ENCODE measurements at regions not wholly inside any gene's neighbourhood (a gene's known extent, or its start where the extent isn't known, plus 50 kb on each side); places are given as distances from the start of the nearest gene placed in this dataset.

DNA sequence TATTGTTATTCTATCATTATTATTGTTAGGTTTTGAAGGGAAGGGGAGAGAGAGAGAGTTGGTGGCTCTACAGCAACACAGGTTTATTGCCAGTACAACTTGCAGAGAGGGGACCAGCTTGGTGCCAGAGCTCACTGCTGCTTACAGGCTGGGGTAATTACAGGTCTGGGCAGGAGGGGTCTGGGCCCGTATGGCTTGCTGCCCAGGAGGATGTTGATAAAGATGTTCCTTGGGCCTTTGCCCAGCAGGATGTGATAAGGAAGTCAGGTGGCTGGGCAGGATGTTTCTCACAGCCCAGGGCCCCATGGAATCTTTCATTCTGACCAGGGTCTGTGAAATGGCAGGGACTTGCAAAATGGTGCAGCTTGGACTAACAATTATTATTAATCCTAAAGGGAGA lies 64.2 kb upstream of the ZNF599 start:
- CTCF ChIA-PET: no interaction called here
- H3K36me3 Mint-ChIP-seq: no peaks in the 10 kb centered on the region
- no peak for ATAC-seq
- no peak overlapping the region for H3K4me3 Mint-ChIP-seq
- no peak overlapping the region for H3K27ac Mint-ChIP-seq
- peaks cover 5% of the 10 kb centered on the region for H3K27me3 Mint-ChIP-seq
- H3K4me1 Mint-ChIP-seq: peaks cover 2% of the 10 kb centered on the region
- H3K9me3 Mint-ChIP-seq (ENCODE audit: low read depth): no peaks in the 10 kb centered on the region
- no peak for DNase-seq

DNA sequence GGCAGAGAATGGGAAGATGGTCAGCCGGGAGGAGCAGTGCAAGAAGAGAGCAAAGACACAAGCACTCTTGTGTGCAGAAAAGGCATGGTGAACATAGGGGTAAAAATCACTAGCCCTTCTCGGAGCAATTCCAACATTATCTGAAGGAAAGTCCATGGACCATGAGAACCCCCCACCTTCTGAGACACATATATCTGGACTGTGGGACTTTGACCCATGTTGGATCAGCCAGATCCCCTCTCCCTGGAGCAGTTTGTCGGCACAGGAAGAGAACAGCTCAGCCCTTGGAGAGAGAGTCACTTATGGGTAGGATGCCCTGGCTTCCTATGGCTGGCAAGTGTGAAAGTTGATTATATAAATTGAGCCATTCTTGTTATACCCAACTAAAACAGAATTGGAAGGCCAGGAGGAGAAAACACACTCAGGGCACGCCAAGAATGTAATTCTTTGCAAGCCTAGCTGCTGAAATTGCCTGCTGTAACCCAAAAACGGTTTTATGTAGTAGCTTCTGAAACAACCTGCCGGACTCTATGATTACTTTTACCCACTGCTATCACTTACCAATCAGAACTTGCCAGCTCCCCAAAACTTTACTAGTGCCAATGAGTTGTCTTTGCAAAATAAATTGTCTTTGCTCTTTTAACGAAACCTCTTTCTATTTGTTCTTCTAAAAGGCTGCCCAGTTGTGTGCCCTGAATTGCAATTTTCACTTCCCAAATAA lies 62.8 kb upstream of the ZNF599 start:
- H3K9me3 Mint-ChIP-seq (ENCODE audit: low read depth): no peaks in the 10 kb centered on the region
- DNase-seq (no peak), ATAC-seq (no peak)
- peaks cover 2% of the 10 kb centered on the region for H3K4me1 Mint-ChIP-seq
- peaks cover 5% of the 10 kb centered on the region for H3K27me3 Mint-ChIP-seq
- no peaks in the 10 kb centered on the region for H3K36me3 Mint-ChIP-seq
- H3K27ac Mint-ChIP-seq: no peak overlapping the region
- no peak overlapping the region for H3K4me3 Mint-ChIP-seq
- CTCF ChIA-PET: no interaction called here

DNA sequence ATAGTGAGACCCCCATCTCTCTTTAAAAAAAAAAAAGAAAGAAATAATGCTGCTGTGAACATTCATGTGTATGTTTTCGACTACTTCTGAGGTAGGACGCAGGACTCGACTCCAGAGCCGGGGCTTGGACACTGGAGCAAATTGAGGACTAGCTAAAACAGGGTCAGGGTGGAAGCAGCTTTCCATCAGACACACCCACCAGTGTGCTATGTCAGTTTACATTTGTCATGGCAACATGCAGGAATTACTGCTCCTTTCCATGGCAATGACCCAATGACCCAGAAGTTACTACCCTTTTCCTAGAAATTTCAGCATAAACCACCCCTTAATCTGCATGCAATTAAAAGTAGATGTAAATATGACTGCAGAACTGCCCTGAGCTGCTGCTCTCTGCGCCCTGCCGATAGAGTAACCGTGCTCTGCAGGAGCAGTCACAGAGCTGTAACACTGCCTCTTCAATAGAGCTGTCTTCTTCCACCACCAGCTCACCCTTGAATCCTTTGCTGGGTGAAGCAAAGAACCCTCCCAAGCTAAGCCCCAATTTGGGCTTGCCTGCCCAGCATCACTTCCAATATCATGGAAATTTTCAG lies 61.6 kb upstream of the ZNF599 start:
- DNase-seq (no peak), ATAC-seq (no peak)
- Mint-ChIP-seq H3K4me3 (no peak overlapping the region), H3K27me3 (peaks cover 2% of the 10 kb centered on the region), H3K9me3 (ENCODE audit: low read depth) (no peaks in the 10 kb centered on the region), H3K27ac (no peak overlapping the region), H3K4me1 (peaks cover 2% of the 10 kb centered on the region), H3K36me3 (no peaks in the 10 kb centered on the region)
- CTCF ChIA-PET: no interaction called here

DNA sequence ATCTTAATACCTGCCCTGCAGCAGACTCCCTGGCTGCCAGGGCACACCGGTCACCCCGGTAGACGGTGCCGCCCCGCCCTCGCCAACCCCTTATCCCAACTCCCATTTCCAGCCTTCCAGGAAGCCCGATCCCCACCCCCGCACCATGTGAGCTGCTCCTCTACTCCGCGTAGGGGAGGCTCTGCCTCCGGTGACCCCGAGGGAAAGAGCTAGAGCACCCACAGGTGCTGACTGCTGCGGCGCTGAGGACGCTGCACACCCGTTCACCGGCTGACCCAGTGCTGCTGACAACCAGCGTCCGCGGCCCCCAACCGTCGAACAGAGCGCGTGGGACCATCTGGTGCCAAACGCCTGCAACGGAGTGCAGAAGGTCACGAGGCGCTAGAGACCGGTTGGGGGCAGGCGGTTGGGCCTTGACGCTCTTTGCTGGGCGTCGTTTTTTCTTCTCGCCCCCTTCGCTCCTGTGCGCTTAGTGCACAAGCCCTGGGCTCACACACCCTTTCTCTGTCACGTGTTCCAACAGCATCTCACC lies 59.6 kb upstream of the ZNF599 start:
- ATAC-seq (no peak), DNase-seq (no peak)
- Mint-ChIP-seq H3K9me3 (ENCODE audit: low read depth) (no peaks in the 10 kb centered on the region), H3K27ac (no peak overlapping the region), H3K4me1 (no peaks in the 10 kb centered on the region), H3K36me3 (no peaks in the 10 kb centered on the region), H3K4me3 (no peak overlapping the region), H3K27me3 (no peaks in the 10 kb centered on the region)
- CTCF ChIA-PET: no interaction called here

- CTCF ChIA-PET: no interaction called here
- Mint-ChIP-seq H3K4me3 (no peak overlapping the region), H3K9me3 (ENCODE audit: low read depth) (no peaks in the 10 kb centered on the region), H3K4me1 (no peaks in the 10 kb centered on the region), H3K36me3 (no peaks in the 10 kb centered on the region), H3K27ac (no peak overlapping the region), H3K27me3 (no peaks in the 10 kb centered on the region)
- DNase-seq (no peak), ATAC-seq (no peak)
These were observed 58.7 kb upstream of the ZNF599 start for GRCh38 chr19:34831714-34832113.

- DNase-seq: no peak
- Mint-ChIP-seq H3K27me3 (no peaks in the 10 kb centered on the region), H3K27ac (no peak overlapping the region), H3K4me1 (no peaks in the 10 kb centered on the region), H3K36me3 (no peaks in the 10 kb centered on the region), H3K4me3 (no peak overlapping the region), H3K9me3 (ENCODE audit: low read depth) (no peaks in the 10 kb centered on the region)
- no peak for ATAC-seq
- CTCF ChIA-PET: interaction anchor here (0.5 kb wide), 1 partner anchor 68 kb away, joined by 3 read pairs; no protein-coding TSS in a partner anchor
These were observed 55.1 kb upstream of the ZNF599 start for GRCh38 chr19:34828156-34828555.

GRCh38 chr19:34825212-34825611 lies 52.2 kb upstream of the ZNF599 start:
- Mint-ChIP-seq H3K27me3 (no peaks in the 10 kb centered on the region), H3K27ac (no peak overlapping the region), H3K9me3 (ENCODE audit: low read depth) (no peaks in the 10 kb centered on the region), H3K4me1 (no peaks in the 10 kb centered on the region), H3K4me3 (no peak overlapping the region), H3K36me3 (no peaks in the 10 kb centered on the region)
- CTCF ChIA-PET: no interaction called here
- DNase-seq: no peak
- no peak for ATAC-seq

DNA sequence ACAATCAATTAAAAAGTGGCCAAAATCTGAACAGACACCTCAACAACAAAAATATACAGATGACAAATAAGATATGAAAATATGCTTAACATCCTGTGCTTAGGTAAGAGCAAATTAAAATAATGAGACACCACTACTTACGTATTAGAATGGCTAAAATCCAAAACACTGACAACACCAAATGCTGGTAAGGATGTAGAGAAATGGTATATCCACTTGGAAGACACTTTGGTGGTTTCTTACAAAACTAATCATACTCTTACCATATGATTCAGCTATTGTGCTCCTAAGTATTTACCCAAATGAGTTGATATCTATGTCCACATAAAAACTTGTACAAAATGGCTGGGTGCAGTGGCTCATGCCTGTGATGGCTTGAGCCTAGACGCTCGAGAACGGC lies 51.7 kb upstream of the ZNF599 start:
- Mint-ChIP-seq H3K4me1 (no peaks in the 10 kb centered on the region), H3K36me3 (no peaks in the 10 kb centered on the region), H3K27me3 (no peaks in the 10 kb centered on the region), H3K27ac (no peak overlapping the region), H3K4me3 (no peak overlapping the region), H3K9me3 (ENCODE audit: low read depth) (no peaks in the 10 kb centered on the region)
- CTCF ChIA-PET: no interaction called here
- DNase-seq (no peak), ATAC-seq (no peak)
